ENCODE measurements at regions not wholly inside any gene's neighbourhood (a gene's known extent, or its start where the extent isn't known, plus 50 kb on each side); places are given as distances from the start of the nearest gene placed in this dataset.
"Not testable (repeated sequence)": the region's sequence is repeated elsewhere in the genome, so short reads cannot be mapped to it uniquely, and the experiment has no call there.

- Histone ChIP-seq H3K9me3 (ENCODE audit: control extremely low read depth in 1 of 5, control insufficient read depth in 4 of 5, insufficient read depth in 2 of 5, low read depth in 1 of 5, low read length in 4 of 5) (peaks cover 0 to 4% (median 0%) of the 10 kb centered on the region in 5 experiments), H3K27ac (ENCODE audit: insufficient read depth in 1 of 2, low read depth in 1 of 2, low read length in 2 of 2, poor library complexity in 1 of 2, severe bottlenecking in 2 of 2) (no peak overlapping the region), H3K36me3 (ENCODE audit: control insufficient read depth in 4 of 4, insufficient read depth in 4 of 4, low read length in 3 of 4) (no peaks in the 10 kb centered on the region), H3K4me1 (ENCODE audit: control extremely low read depth in 1 of 4, control insufficient read depth in 4 of 4, insufficient read depth in 4 of 4, low read length in 3 of 4) (no peaks in the 10 kb centered on the region), H3K27me3 (replicated peaks in 2 of 5; ENCODE audit: control insufficient read depth in 4 of 5, insufficient read depth in 5 of 5, low read length in 4 of 5) (no peaks in the 10 kb centered on the region), H3K4me3 (ENCODE audit: control insufficient read depth in 1 of 7, extremely low read depth in 1 of 7, insufficient read depth in 4 of 7, low read depth in 2 of 7, low read length in 6 of 7) (no peak overlapping the region)
- no peak for DNase-seq
- 100% methylated on average over 1 of the region's 1 CpG for WGBS (ENCODE audit: insufficient coverage)
- ChIA-PET POLR2A (no interaction called here), CTCF (no interaction called here)
Measured at GRCh38 chr16:76108460-76108859, 168.7 kb upstream of the CNTNAP4 start.

GRCh38 chr16:76114681-76115080, 162.5 kb upstream of the CNTNAP4 start:
- H3K9me3 ChIP-seq (ENCODE audit: control extremely low read depth in 1 of 5, control insufficient read depth in 4 of 5, insufficient read depth in 2 of 5, low read depth in 1 of 5, low read length in 4 of 5) = no peaks in the 10 kb centered on the region
- POLR2A ChIA-PET = no interaction called here
- CTCF ChIA-PET = no interaction called here
- WGBS (ENCODE audit: insufficient coverage) = 0% methylated on average over 1 of the region's 3 CpGs
- DNase-seq = peak; percentile 6 to 76 (median 15)
- no peak overlapping the region for H3K4me3 ChIP-seq (ENCODE audit: control insufficient read depth in 1 of 7, extremely low read depth in 1 of 7, insufficient read depth in 4 of 7, low read depth in 2 of 7, low read length in 6 of 7)
- H3K27ac ChIP-seq (ENCODE audit: insufficient read depth in 1 of 2, low read depth in 1 of 2, low read length in 2 of 2, poor library complexity in 1 of 2, severe bottlenecking in 2 of 2) = no peak overlapping the region
- H3K27me3 ChIP-seq (replicated peaks in 2 of 5; ENCODE audit: control insufficient read depth in 4 of 5, insufficient read depth in 5 of 5, low read length in 4 of 5) = no peaks in the 10 kb centered on the region
- H3K4me1 ChIP-seq (ENCODE audit: control extremely low read depth in 1 of 4, control insufficient read depth in 4 of 4, insufficient read depth in 4 of 4, low read length in 3 of 4) = no peaks in the 10 kb centered on the region
- H3K36me3 ChIP-seq (ENCODE audit: control insufficient read depth in 4 of 4, insufficient read depth in 4 of 4, low read length in 3 of 4) = no peaks in the 10 kb centered on the region

GRCh38 chr16:76118344-76118743, 158.9 kb upstream of the CNTNAP4 start:
- CTCF ChIA-PET = no interaction called here
- no peaks in the 10 kb centered on the region for H3K4me1 ChIP-seq (ENCODE audit: control extremely low read depth in 1 of 4, control insufficient read depth in 4 of 4, insufficient read depth in 4 of 4, low read length in 3 of 4)
- WGBS (ENCODE audit: insufficient coverage) = 100% methylated on average over 1 of the region's 1 CpG

GRCh38 chr16:76121636-76122035, 155.6 kb upstream of the CNTNAP4 start:
- ChIA-PET POLR2A (no interaction called here), CTCF (no interaction called here)
- Histone ChIP-seq H3K27me3 (replicated peaks in 2 of 5; ENCODE audit: control insufficient read depth in 4 of 5, insufficient read depth in 5 of 5, low read length in 4 of 5) (no peaks in the 10 kb centered on the region), H3K27ac (ENCODE audit: insufficient read depth in 1 of 2, low read depth in 1 of 2, low read length in 2 of 2, poor library complexity in 1 of 2, severe bottlenecking in 2 of 2) (no peak overlapping the region), H3K4me3 (ENCODE audit: control insufficient read depth in 1 of 7, extremely low read depth in 1 of 7, insufficient read depth in 4 of 7, low read depth in 2 of 7, low read length in 6 of 7) (no peak overlapping the region), H3K4me1 (ENCODE audit: control extremely low read depth in 1 of 4, control insufficient read depth in 4 of 4, insufficient read depth in 4 of 4, low read length in 3 of 4) (no peaks in the 10 kb centered on the region), H3K36me3 (ENCODE audit: control insufficient read depth in 4 of 4, insufficient read depth in 4 of 4, low read length in 3 of 4) (no peaks in the 10 kb centered on the region), H3K9me3 (ENCODE audit: control extremely low read depth in 1 of 5, control insufficient read depth in 4 of 5, insufficient read depth in 2 of 5, low read depth in 1 of 5, low read length in 4 of 5) (no peaks in the 10 kb centered on the region)
- WGBS (ENCODE audit: insufficient coverage) = 96% methylated on average over 2 of the region's 4 CpGs
- DNase-seq = no peak

More at GRCh38 chr16:76118344-76118743, 158.9 kb upstream of the CNTNAP4 start:
- H3K27me3 ChIP-seq (replicated peaks in 2 of 5; ENCODE audit: control insufficient read depth in 4 of 5, insufficient read depth in 5 of 5, low read length in 4 of 5) = no peaks in the 10 kb centered on the region
- no peaks in the 10 kb centered on the region for H3K9me3 ChIP-seq (ENCODE audit: control extremely low read depth in 1 of 5, control insufficient read depth in 4 of 5, insufficient read depth in 2 of 5, low read depth in 1 of 5, low read length in 4 of 5)
- no peak for DNase-seq
- no peaks in the 10 kb centered on the region for H3K36me3 ChIP-seq (ENCODE audit: control insufficient read depth in 4 of 4, insufficient read depth in 4 of 4, low read length in 3 of 4)
- H3K4me3 ChIP-seq (ENCODE audit: control insufficient read depth in 1 of 7, extremely low read depth in 1 of 7, insufficient read depth in 4 of 7, low read depth in 2 of 7, low read length in 6 of 7) = no peak overlapping the region
- no peak overlapping the region for H3K27ac ChIP-seq (ENCODE audit: insufficient read depth in 1 of 2, low read depth in 1 of 2, low read length in 2 of 2, poor library complexity in 1 of 2, severe bottlenecking in 2 of 2)
- POLR2A ChIA-PET = no interaction called here

- POLR2A ChIA-PET = no interaction called here
- 88% methylated on average over 3 of the region's 3 CpGs for WGBS (ENCODE audit: insufficient coverage)
- no peak overlapping the region for H3K27ac ChIP-seq (ENCODE audit: insufficient read depth in 1 of 2, low read depth in 1 of 2, low read length in 2 of 2, poor library complexity in 1 of 2, severe bottlenecking in 2 of 2)
- peaks cover 0 to 2% (median 0%) of the 10 kb centered on the region in 5 experiments for H3K9me3 ChIP-seq (ENCODE audit: control extremely low read depth in 1 of 5, control insufficient read depth in 4 of 5, insufficient read depth in 2 of 5, low read depth in 1 of 5, low read length in 4 of 5)
- no peaks in the 10 kb centered on the region for H3K36me3 ChIP-seq (ENCODE audit: control insufficient read depth in 4 of 4, insufficient read depth in 4 of 4, low read length in 3 of 4)
- DNase-seq = no peak
- no peak overlapping the region for H3K4me3 ChIP-seq (ENCODE audit: control insufficient read depth in 1 of 7, extremely low read depth in 1 of 7, insufficient read depth in 4 of 7, low read depth in 2 of 7, low read length in 6 of 7)
- CTCF ChIA-PET = no interaction called here
- no peaks in the 10 kb centered on the region for H3K4me1 ChIP-seq (ENCODE audit: control extremely low read depth in 1 of 4, control insufficient read depth in 4 of 4, insufficient read depth in 4 of 4, low read length in 3 of 4)
- no peaks in the 10 kb centered on the region for H3K27me3 ChIP-seq (replicated peaks in 2 of 5; ENCODE audit: control insufficient read depth in 4 of 5, insufficient read depth in 5 of 5, low read length in 4 of 5)
Measured at GRCh38 chr16:76123966-76124365, 153.2 kb upstream of the CNTNAP4 start.

- Histone ChIP-seq H3K36me3 (ENCODE audit: control insufficient read depth in 4 of 4, insufficient read depth in 4 of 4, low read length in 3 of 4) (no peaks in the 10 kb centered on the region), H3K9me3 (ENCODE audit: control extremely low read depth in 1 of 5, control insufficient read depth in 4 of 5, insufficient read depth in 2 of 5, low read depth in 1 of 5, low read length in 4 of 5) (peaks cover 0 to 2% (median 0%) of the 10 kb centered on the region in 5 experiments), H3K4me3 (ENCODE audit: control insufficient read depth in 1 of 7, extremely low read depth in 1 of 7, insufficient read depth in 4 of 7, low read depth in 2 of 7, low read length in 6 of 7) (no peak overlapping the region), H3K27ac (ENCODE audit: insufficient read depth in 1 of 2, low read depth in 1 of 2, low read length in 2 of 2, poor library complexity in 1 of 2, severe bottlenecking in 2 of 2) (no peak overlapping the region), H3K27me3 (replicated peaks in 2 of 5; ENCODE audit: control insufficient read depth in 4 of 5, insufficient read depth in 5 of 5, low read length in 4 of 5) (no peaks in the 10 kb centered on the region), H3K4me1 (ENCODE audit: control extremely low read depth in 1 of 4, control insufficient read depth in 4 of 4, insufficient read depth in 4 of 4, low read length in 3 of 4) (no peaks in the 10 kb centered on the region)
- ChIA-PET POLR2A (no interaction called here), CTCF (no interaction called here)
- DNase-seq = no peak
Measured at GRCh38 chr16:76125871-76126270, 151.3 kb upstream of the CNTNAP4 start.

- H3K4me3 ChIP-seq (ENCODE audit: control insufficient read depth in 1 of 7, extremely low read depth in 1 of 7, insufficient read depth in 4 of 7, low read depth in 2 of 7, low read length in 6 of 7); CTCF ChIA-PET; H3K9me3 ChIP-seq (ENCODE audit: control extremely low read depth in 1 of 5, control insufficient read depth in 4 of 5, insufficient read depth in 2 of 5, low read depth in 1 of 5, low read length in 4 of 5); POLR2A ChIA-PET; H3K4me1 ChIP-seq (ENCODE audit: control extremely low read depth in 1 of 4, control insufficient read depth in 4 of 4, insufficient read depth in 4 of 4, low read length in 3 of 4); DNase-seq; H3K27me3 ChIP-seq (replicated peaks in 2 of 5; ENCODE audit: control insufficient read depth in 4 of 5, insufficient read depth in 5 of 5, low read length in 4 of 5); H3K27ac ChIP-seq (ENCODE audit: insufficient read depth in 1 of 2, low read depth in 1 of 2, low read length in 2 of 2, poor library complexity in 1 of 2, severe bottlenecking in 2 of 2); H3K36me3 ChIP-seq (ENCODE audit: control insufficient read depth in 4 of 4, insufficient read depth in 4 of 4, low read length in 3 of 4): not testable (repeated sequence)
- 67% methylated on average over 3 of the region's 6 CpGs for WGBS (ENCODE audit: insufficient coverage)
Measured at GRCh38 chr16:76138056-76138455, 139.1 kb upstream of the CNTNAP4 start.

Measured in common myeloid progenitor, CD34-positive (primary cell).